ENCODE measurements at regions not wholly inside any gene's neighbourhood (a gene's known extent, or its start where the extent isn't known, plus 50 kb on each side); places are given as distances from the start of the nearest gene placed in this dataset.

- Histone ChIP-seq H3K9me3 (no peaks in the 10 kb centered on the region), H3K27ac (no peak overlapping the region), H3K27me3 (no peaks in the 10 kb centered on the region), H3K4me1 (no peaks in the 10 kb centered on the region), H3K4me3 (no peak overlapping the region), H3K36me3 (no peaks in the 10 kb centered on the region)
- no peak for TF ChIP-seq CTCF (IDR thresholded peaks at IDR 0.05)
- intact Hi-C loops (cut with DNase I; ENCODE audit: low total_unique reads), result no loop called here
- DNase-seq, result no peak
Measured at GRCh38 chr16:62194828-62195227, 158.6 kb upstream of the CDH8 start.

- DNase-seq, result no peak
Measured at GRCh38 chr16:62190426-62190825, 154.2 kb upstream of the CDH8 start.

GRCh38 chr16:62177351-62178203 is 141.3 kb upstream of the CDH8 start:
- H3K27ac ChIP-seq, result no peak overlapping the region
- TF ChIP-seq CTCF (IDR thresholded peaks at IDR 0.05), result no peak
- H3K9me3 ChIP-seq, result no peaks in the 10 kb centered on the region
- H3K4me3 ChIP-seq, result no peak overlapping the region
- intact Hi-C loops (cut with DNase I; ENCODE audit: low total_unique reads), result no loop called here
- no peaks in the 10 kb centered on the region for H3K27me3 ChIP-seq
- H3K36me3 ChIP-seq, result no peaks in the 10 kb centered on the region
- H3K4me1 ChIP-seq, result no peaks in the 10 kb centered on the region
- no peak for DNase-seq

More at GRCh38 chr16:62190426-62190825, 154.2 kb upstream of the CDH8 start:
- intact Hi-C loops (cut with DNase I; ENCODE audit: low total_unique reads), result no loop called here
- H3K9me3 ChIP-seq, result no peaks in the 10 kb centered on the region
- H3K4me3 ChIP-seq, result no peak overlapping the region
- no peaks in the 10 kb centered on the region for H3K27me3 ChIP-seq
- no peak for TF ChIP-seq CTCF (IDR thresholded peaks at IDR 0.05)
- H3K27ac ChIP-seq, result no peak overlapping the region
- H3K36me3 ChIP-seq, result no peaks in the 10 kb centered on the region
- H3K4me1 ChIP-seq, result no peaks in the 10 kb centered on the region

- Histone ChIP-seq H3K36me3 (no peaks in the 10 kb centered on the region), H3K4me3 (no peak overlapping the region), H3K27me3 (no peaks in the 10 kb centered on the region), H3K9me3 (peaks cover 0 to 8% (median 0%) of the 10 kb centered on the region in 3 donors), H3K4me1 (no peaks in the 10 kb centered on the region), H3K27ac (no peak overlapping the region)
- intact Hi-C loops (cut with DNase I; ENCODE audit: low total_unique reads), result no loop called here
- no peak for TF ChIP-seq CTCF (IDR thresholded peaks at IDR 0.05)
- DNase-seq, result no peak
Measured at GRCh38 chr16:62170642-62171041, 134.4 kb upstream of the CDH8 start.

- no peak for TF ChIP-seq CTCF (IDR thresholded peaks at IDR 0.05)
- Histone ChIP-seq H3K27ac (no peak overlapping the region), H3K4me1 (no peaks in the 10 kb centered on the region), H3K4me3 (no peak overlapping the region), H3K36me3 (no peaks in the 10 kb centered on the region), H3K9me3 (peaks cover 0 to 8% (median 3%) of the 10 kb centered on the region in 3 donors), H3K27me3 (no peaks in the 10 kb centered on the region)
- intact Hi-C loops (cut with DNase I; ENCODE audit: low total_unique reads), result no loop called here
- DNase-seq, result no peak
Measured at GRCh38 chr16:62167551-62167950, 131.3 kb upstream of the CDH8 start.

All from tibial artery (tissue), 4 donors.